ENCODE measurements at regions not wholly inside any gene's neighbourhood (a gene's known extent, or its start where the extent isn't known, plus 50 kb on each side); places are given as distances from the start of the nearest gene placed in this dataset.

GRCh38 chr1:218802799-218803198 lies 370.9 kb upstream of the LYPLAL1 start:
- no peaks in the 10 kb centered on the region for H3K27me3 ChIP-seq (replicated peaks in 2 of 5; ENCODE audit: control insufficient read depth in 4 of 5, insufficient read depth in 5 of 5, low read length in 4 of 5)
- H3K9me3 ChIP-seq (ENCODE audit: control extremely low read depth in 1 of 5, control insufficient read depth in 4 of 5, insufficient read depth in 2 of 5, low read depth in 1 of 5, low read length in 4 of 5) = no peaks in the 10 kb centered on the region
- no peaks in the 10 kb centered on the region for H3K4me1 ChIP-seq (ENCODE audit: control extremely low read depth in 1 of 4, control insufficient read depth in 4 of 4, insufficient read depth in 4 of 4, low read length in 3 of 4)
- WGBS (ENCODE audit: insufficient coverage) = no CpG with 5 or more reads among the region's 3 CpGs
- POLR2A ChIA-PET = no interaction called here
- CTCF ChIA-PET = no interaction called here
- no peak overlapping the region for H3K27ac ChIP-seq (ENCODE audit: insufficient read depth in 1 of 2, low read depth in 1 of 2, low read length in 2 of 2, poor library complexity in 1 of 2, severe bottlenecking in 2 of 2)
- H3K4me3 ChIP-seq (ENCODE audit: control insufficient read depth in 1 of 7, extremely low read depth in 1 of 7, insufficient read depth in 4 of 7, low read depth in 2 of 7, low read length in 6 of 7) = no peak overlapping the region
- H3K36me3 ChIP-seq (ENCODE audit: control insufficient read depth in 4 of 4, insufficient read depth in 4 of 4, low read length in 3 of 4) = no peaks in the 10 kb centered on the region
- DNase-seq = no peak

GRCh38 chr1:218803351-218803997 lies 370.2 kb upstream of the LYPLAL1 start:
- Histone ChIP-seq H3K27ac (ENCODE audit: insufficient read depth in 1 of 2, low read depth in 1 of 2, low read length in 2 of 2, poor library complexity in 1 of 2, severe bottlenecking in 2 of 2) (no peak overlapping the region), H3K27me3 (replicated peaks in 2 of 5; ENCODE audit: control insufficient read depth in 4 of 5, insufficient read depth in 5 of 5, low read length in 4 of 5) (no peaks in the 10 kb centered on the region), H3K4me1 (ENCODE audit: control extremely low read depth in 1 of 4, control insufficient read depth in 4 of 4, insufficient read depth in 4 of 4, low read length in 3 of 4) (no peaks in the 10 kb centered on the region), H3K9me3 (ENCODE audit: control extremely low read depth in 1 of 5, control insufficient read depth in 4 of 5, insufficient read depth in 2 of 5, low read depth in 1 of 5, low read length in 4 of 5) (no peaks in the 10 kb centered on the region), H3K4me3 (ENCODE audit: control insufficient read depth in 1 of 7, extremely low read depth in 1 of 7, insufficient read depth in 4 of 7, low read depth in 2 of 7, low read length in 6 of 7) (no peak overlapping the region), H3K36me3 (ENCODE audit: control insufficient read depth in 4 of 4, insufficient read depth in 4 of 4, low read length in 3 of 4) (no peaks in the 10 kb centered on the region)
- no peak for DNase-seq
- ChIA-PET POLR2A (no interaction called here), CTCF (no interaction called here)
- WGBS (ENCODE audit: insufficient coverage) = no CpG with 5 or more reads among the region's 3 CpGs

GRCh38 chr1:218804014-218804785 lies 369.5 kb upstream of the LYPLAL1 start:
- DNase-seq = no peak
- H3K36me3 ChIP-seq (ENCODE audit: control insufficient read depth in 4 of 4, insufficient read depth in 4 of 4, low read length in 3 of 4) = no peaks in the 10 kb centered on the region
- no peaks in the 10 kb centered on the region for H3K27me3 ChIP-seq (replicated peaks in 2 of 5; ENCODE audit: control insufficient read depth in 4 of 5, insufficient read depth in 5 of 5, low read length in 4 of 5)
- H3K27ac ChIP-seq (ENCODE audit: insufficient read depth in 1 of 2, low read depth in 1 of 2, low read length in 2 of 2, poor library complexity in 1 of 2, severe bottlenecking in 2 of 2) = no peak overlapping the region
- no peaks in the 10 kb centered on the region for H3K9me3 ChIP-seq (ENCODE audit: control extremely low read depth in 1 of 5, control insufficient read depth in 4 of 5, insufficient read depth in 2 of 5, low read depth in 1 of 5, low read length in 4 of 5)
- ChIA-PET CTCF (no interaction called here), POLR2A (no interaction called here)
- no peak overlapping the region for H3K4me3 ChIP-seq (ENCODE audit: control insufficient read depth in 1 of 7, extremely low read depth in 1 of 7, insufficient read depth in 4 of 7, low read depth in 2 of 7, low read length in 6 of 7)
- H3K4me1 ChIP-seq (ENCODE audit: control extremely low read depth in 1 of 4, control insufficient read depth in 4 of 4, insufficient read depth in 4 of 4, low read length in 3 of 4) = no peaks in the 10 kb centered on the region

DNA sequence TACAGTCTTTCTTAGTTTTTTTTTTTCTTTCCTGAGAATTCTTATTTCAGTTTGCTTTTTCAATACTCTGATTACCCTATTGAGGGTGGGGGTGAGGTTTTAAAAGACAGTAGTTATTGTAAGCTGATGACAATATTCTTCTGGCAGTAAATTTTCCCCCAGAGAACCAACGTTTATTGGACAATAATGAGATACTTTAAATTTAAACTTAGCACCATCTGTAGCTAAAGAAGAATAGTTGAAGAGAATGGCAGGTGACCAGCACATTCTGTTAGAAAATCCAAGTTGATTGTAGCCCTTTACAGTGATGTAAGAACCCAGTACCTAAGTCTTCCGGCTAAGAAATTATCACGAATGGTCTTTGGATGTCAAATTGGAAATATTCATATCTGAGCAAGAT lies 364.6 kb upstream of the LYPLAL1 start:
- ChIA-PET POLR2A (no interaction called here), CTCF (no interaction called here)
- Histone ChIP-seq H3K4me3 (ENCODE audit: control insufficient read depth in 1 of 7, extremely low read depth in 1 of 7, insufficient read depth in 4 of 7, low read depth in 2 of 7, low read length in 6 of 7) (no peak overlapping the region), H3K4me1 (ENCODE audit: control extremely low read depth in 1 of 4, control insufficient read depth in 4 of 4, insufficient read depth in 4 of 4, low read length in 3 of 4) (no peaks in the 10 kb centered on the region), H3K9me3 (ENCODE audit: control extremely low read depth in 1 of 5, control insufficient read depth in 4 of 5, insufficient read depth in 2 of 5, low read depth in 1 of 5, low read length in 4 of 5) (no peaks in the 10 kb centered on the region), H3K27me3 (replicated peaks in 2 of 5; ENCODE audit: control insufficient read depth in 4 of 5, insufficient read depth in 5 of 5, low read length in 4 of 5) (no peaks in the 10 kb centered on the region), H3K27ac (ENCODE audit: insufficient read depth in 1 of 2, low read depth in 1 of 2, low read length in 2 of 2, poor library complexity in 1 of 2, severe bottlenecking in 2 of 2) (no peak overlapping the region), H3K36me3 (ENCODE audit: control insufficient read depth in 4 of 4, insufficient read depth in 4 of 4, low read length in 3 of 4) (no peaks in the 10 kb centered on the region)
- no CpG with 5 or more reads among the region's 3 CpGs for WGBS (ENCODE audit: insufficient coverage)
- no peak for DNase-seq

DNA sequence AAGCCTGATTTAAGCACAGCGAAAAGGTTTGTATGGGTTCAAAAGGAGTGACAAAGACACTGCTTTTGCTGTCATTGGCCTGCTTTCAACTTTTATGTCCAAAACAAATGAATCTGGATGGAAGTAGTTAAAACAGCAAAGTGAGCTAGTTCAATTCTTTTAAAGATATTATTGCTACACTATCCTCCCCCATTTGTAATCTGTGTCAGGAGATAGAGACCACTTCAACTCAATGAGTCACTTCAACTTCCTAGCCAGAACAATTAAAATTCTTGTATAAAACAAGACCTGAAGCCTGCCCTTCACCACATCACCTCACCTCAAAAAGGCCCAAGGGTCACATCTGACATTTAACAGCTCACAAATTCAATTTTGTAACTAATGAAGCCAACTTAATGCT lies 364.1 kb upstream of the LYPLAL1 start:
- Histone ChIP-seq H3K4me1 (ENCODE audit: control extremely low read depth in 1 of 4, control insufficient read depth in 4 of 4, insufficient read depth in 4 of 4, low read length in 3 of 4) (no peaks in the 10 kb centered on the region), H3K27ac (ENCODE audit: insufficient read depth in 1 of 2, low read depth in 1 of 2, low read length in 2 of 2, poor library complexity in 1 of 2, severe bottlenecking in 2 of 2) (no peak overlapping the region)
- 100% methylated on average over 1 of the region's 1 CpG for WGBS (ENCODE audit: insufficient coverage)

GRCh38 chr1:218810306-218810705 lies 363.4 kb upstream of the LYPLAL1 start:
- Histone ChIP-seq H3K9me3 (ENCODE audit: control extremely low read depth in 1 of 5, control insufficient read depth in 4 of 5, insufficient read depth in 2 of 5, low read depth in 1 of 5, low read length in 4 of 5) (no peaks in the 10 kb centered on the region), H3K27me3 (replicated peaks in 2 of 5; ENCODE audit: control insufficient read depth in 4 of 5, insufficient read depth in 5 of 5, low read length in 4 of 5) (no peaks in the 10 kb centered on the region), H3K4me1 (ENCODE audit: control extremely low read depth in 1 of 4, control insufficient read depth in 4 of 4, insufficient read depth in 4 of 4, low read length in 3 of 4) (no peaks in the 10 kb centered on the region), H3K27ac (ENCODE audit: insufficient read depth in 1 of 2, low read depth in 1 of 2, low read length in 2 of 2, poor library complexity in 1 of 2, severe bottlenecking in 2 of 2) (no peak overlapping the region), H3K36me3 (ENCODE audit: control insufficient read depth in 4 of 4, insufficient read depth in 4 of 4, low read length in 3 of 4) (no peaks in the 10 kb centered on the region), H3K4me3 (ENCODE audit: control insufficient read depth in 1 of 7, extremely low read depth in 1 of 7, insufficient read depth in 4 of 7, low read depth in 2 of 7, low read length in 6 of 7) (no peak overlapping the region)
- DNase-seq = no peak
- CTCF ChIA-PET = no interaction called here
- POLR2A ChIA-PET = no interaction called here
- 77% methylated on average over 2 of the region's 3 CpGs for WGBS (ENCODE audit: insufficient coverage)

More for the DNA sequence above, 364.1 kb upstream of the LYPLAL1 start:
- DNase-seq = no peak
- ChIA-PET POLR2A (no interaction called here), CTCF (no interaction called here)
- Histone ChIP-seq H3K36me3 (ENCODE audit: control insufficient read depth in 4 of 4, insufficient read depth in 4 of 4, low read length in 3 of 4) (no peaks in the 10 kb centered on the region), H3K27me3 (replicated peaks in 2 of 5; ENCODE audit: control insufficient read depth in 4 of 5, insufficient read depth in 5 of 5, low read length in 4 of 5) (no peaks in the 10 kb centered on the region), H3K9me3 (ENCODE audit: control extremely low read depth in 1 of 5, control insufficient read depth in 4 of 5, insufficient read depth in 2 of 5, low read depth in 1 of 5, low read length in 4 of 5) (no peaks in the 10 kb centered on the region), H3K4me3 (ENCODE audit: control insufficient read depth in 1 of 7, extremely low read depth in 1 of 7, insufficient read depth in 4 of 7, low read depth in 2 of 7, low read length in 6 of 7) (no peak overlapping the region)

GRCh38 chr1:218811497-218811896 lies 362.2 kb upstream of the LYPLAL1 start:
- no peaks in the 10 kb centered on the region for H3K27me3 ChIP-seq (replicated peaks in 2 of 5; ENCODE audit: control insufficient read depth in 4 of 5, insufficient read depth in 5 of 5, low read length in 4 of 5)
- no peak overlapping the region for H3K27ac ChIP-seq (ENCODE audit: insufficient read depth in 1 of 2, low read depth in 1 of 2, low read length in 2 of 2, poor library complexity in 1 of 2, severe bottlenecking in 2 of 2)
- no peaks in the 10 kb centered on the region for H3K4me1 ChIP-seq (ENCODE audit: control extremely low read depth in 1 of 4, control insufficient read depth in 4 of 4, insufficient read depth in 4 of 4, low read length in 3 of 4)
- CTCF ChIA-PET = no interaction called here
- H3K9me3 ChIP-seq (ENCODE audit: control extremely low read depth in 1 of 5, control insufficient read depth in 4 of 5, insufficient read depth in 2 of 5, low read depth in 1 of 5, low read length in 4 of 5) = no peaks in the 10 kb centered on the region
- POLR2A ChIA-PET = no interaction called here
- no peaks in the 10 kb centered on the region for H3K36me3 ChIP-seq (ENCODE audit: control insufficient read depth in 4 of 4, insufficient read depth in 4 of 4, low read length in 3 of 4)
- no CpG with 5 or more reads among the region's 1 CpG for WGBS (ENCODE audit: insufficient coverage)
- H3K4me3 ChIP-seq (ENCODE audit: control insufficient read depth in 1 of 7, extremely low read depth in 1 of 7, insufficient read depth in 4 of 7, low read depth in 2 of 7, low read length in 6 of 7) = no peak overlapping the region
- DNase-seq = no peak
